Activated CD8-positive, alpha-beta memory T cell treated with anti-CD3 and anti-CD28 coated beads, Interleukin-2, amount 50 U/mL, for 1 hour (primary cell): ENCODE measurements at regions not wholly inside any gene's neighbourhood (a gene's known extent, or its start where the extent isn't known, plus 50 kb on each side); places are given as distances from the start of the nearest gene placed in this dataset.

Source experiments
- DNase-seq: peaks from one replicate; pipeline ENCODE4 v3.0.0-alpha.2; 2020; ENCODE audit errors: extremely low read depth

- DNase-seq = no peak
Observed at GRCh38 chr9:106051545-106051944, 357.2 kb downstream of the TMEM38B start.

GRCh38 chr9:106052166-106052565 is 357.8 kb downstream of the TMEM38B start:
- no peak for DNase-seq

GRCh38 chr9:106052735-106053134 is 358.4 kb downstream of the TMEM38B start:
- no peak for DNase-seq

GRCh38 chr9:106056328-106056727 is 362.0 kb downstream of the TMEM38B start:
- DNase-seq = no peak

GRCh38 chr9:106058460-106058859 is 364.1 kb downstream of the TMEM38B start:
- no peak for DNase-seq

GRCh38 chr9:106059886-106060285 is 365.5 kb downstream of the TMEM38B start:
- DNase-seq = no peak

GRCh38 chr9:106060885-106061284 is 366.5 kb downstream of the TMEM38B start:
- DNase-seq = no peak

- no peak for DNase-seq
Observed at GRCh38 chr9:106062250-106062649, 367.9 kb downstream of the TMEM38B start.

GRCh38 chr9:106065136-106065535 is 370.8 kb downstream of the TMEM38B start:
- no peak for DNase-seq

GRCh38 chr9:106065579-106066214 is 371.4 kb downstream of the TMEM38B start:
- DNase-seq = no peak

- no peak for DNase-seq
Observed at GRCh38 chr9:106066940-106067524, 372.7 kb downstream of the TMEM38B start.

GRCh38 chr9:106069241-106069640 is 374.9 kb downstream of the TMEM38B start:
- no peak for DNase-seq

GRCh38 chr9:106072421-106072820 is 378.1 kb downstream of the TMEM38B start:
- DNase-seq = no peak

GRCh38 chr9:106074006-106074405 is 379.7 kb downstream of the TMEM38B start:
- DNase-seq = no peak

GRCh38 chr9:106075236-106075959 is 381.1 kb downstream of the TMEM38B start:
- DNase-seq = no peak

GRCh38 chr9:106075960-106076327 is 381.6 kb downstream of the TMEM38B start:
- DNase-seq = no peak

- no peak for DNase-seq
Observed at GRCh38 chr9:106076711-106077110, 382.4 kb downstream of the TMEM38B start.

GRCh38 chr9:106077731-106078130 is 383.4 kb downstream of the TMEM38B start:
- no peak for DNase-seq

GRCh38 chr9:106082621-106083020 is 388.3 kb downstream of the TMEM38B start:
- DNase-seq = no peak

GRCh38 chr9:106084702-106085101 is 390.4 kb downstream of the TMEM38B start:
- DNase-seq = no peak

- no peak for DNase-seq
Observed at GRCh38 chr9:106085479-106085878, 391.1 kb downstream of the TMEM38B start.

GRCh38 chr9:106092083-106092482 is 397.7 kb downstream of the TMEM38B start:
- no peak for DNase-seq

GRCh38 chr9:106102821-106103220 is 408.5 kb downstream of the TMEM38B start:
- no peak for DNase-seq
